NT2/D1 (cell line): ENCODE measurements at regions not wholly inside any gene's neighbourhood (a gene's known extent, or its start where the extent isn't known, plus 50 kb on each side); places are given as distances from the start of the nearest gene placed in this dataset.

Experiments
- YY1 ChIP-seq: IDR thresholded peaks from 2 replicates; pipeline ENCODE4 v1.6.1; 2011; ENCODE audit not compliant: insufficient read length, insufficient read depth
- ZNF274 ChIP-seq: IDR thresholded peaks from 2 replicates; pipeline ENCODE4 v1.6.1; 2011; ENCODE audit warnings: mild to moderate bottlenecking, low read depth, low read length

GRCh38 chr12:127235761-127236160 is 1031.2 kb upstream of the TMEM132C start:
- no peak for TF ChIP-seq ZNF274
- no peak for TF ChIP-seq YY1
